ENCODE measurements at regions not wholly inside any gene's neighbourhood (a gene's known extent, or its start where the extent isn't known, plus 50 kb on each side); places are given as distances from the start of the nearest gene placed in this dataset.

GRCh38 chrX:17919896-17920446 lies 58.9 kb upstream of the RAI2 start:
- no peak for DNase-seq

GRCh38 chrX:17917945-17918577 lies 57.0 kb upstream of the RAI2 start:
- DNase-seq, result no peak

GRCh38 chrX:17913801-17914200 lies 52.7 kb upstream of the RAI2 start:
- no peak for DNase-seq
